OCI-LY7 (cell line): ENCODE measurements at regions not wholly inside any gene's neighbourhood (a gene's known extent, or its start where the extent isn't known, plus 50 kb on each side); places are given as distances from the start of the nearest gene placed in this dataset.

Experiments used
- EZH2phosphoT487 ChIP-seq: fragments of 200-600 bp; sonication (generic); IDR thresholded peaks from 2 replicates; pipeline ENCODE4 v1.6.1; 2018; ENCODE audit warnings: low read depth, borderline replicate concordance, mild to moderate bottlenecking, mixed run types, antibody characterized with exemption, low read length, moderate library complexity, mixed read lengths
- TF ChIP-seq, protein P1 (sequence below): fragments of 200-600 bp; sonication (generic); conservative IDR thresholded peaks from 2 replicates; pipeline ENCODE4 v1.5.1; 2014; ENCODE audit warnings: mild to moderate bottlenecking, antibody characterized with exemption, low read length, moderate library complexity, mixed read lengths

DNA sequence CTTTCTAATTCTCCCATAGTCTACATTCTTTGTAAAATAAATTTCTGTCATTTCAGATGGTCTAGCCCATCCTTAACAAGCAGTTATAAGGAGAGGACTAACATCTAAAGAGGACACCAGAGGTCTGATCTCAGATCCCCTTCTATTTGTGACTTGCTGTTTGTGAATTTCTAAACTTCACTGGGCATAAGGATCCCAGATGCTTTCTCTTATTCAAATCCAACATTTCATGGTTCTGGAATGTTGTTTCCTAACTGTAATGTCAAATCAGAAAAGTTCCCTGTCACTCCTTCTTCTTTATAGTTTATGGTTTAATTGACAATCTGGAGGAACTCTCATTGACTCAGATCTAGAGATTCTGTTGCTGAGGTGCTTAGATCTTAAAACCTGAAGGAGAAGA, 430.2 kb downstream of the MEIS1 start:
- TF ChIP-seq, protein P1, sequence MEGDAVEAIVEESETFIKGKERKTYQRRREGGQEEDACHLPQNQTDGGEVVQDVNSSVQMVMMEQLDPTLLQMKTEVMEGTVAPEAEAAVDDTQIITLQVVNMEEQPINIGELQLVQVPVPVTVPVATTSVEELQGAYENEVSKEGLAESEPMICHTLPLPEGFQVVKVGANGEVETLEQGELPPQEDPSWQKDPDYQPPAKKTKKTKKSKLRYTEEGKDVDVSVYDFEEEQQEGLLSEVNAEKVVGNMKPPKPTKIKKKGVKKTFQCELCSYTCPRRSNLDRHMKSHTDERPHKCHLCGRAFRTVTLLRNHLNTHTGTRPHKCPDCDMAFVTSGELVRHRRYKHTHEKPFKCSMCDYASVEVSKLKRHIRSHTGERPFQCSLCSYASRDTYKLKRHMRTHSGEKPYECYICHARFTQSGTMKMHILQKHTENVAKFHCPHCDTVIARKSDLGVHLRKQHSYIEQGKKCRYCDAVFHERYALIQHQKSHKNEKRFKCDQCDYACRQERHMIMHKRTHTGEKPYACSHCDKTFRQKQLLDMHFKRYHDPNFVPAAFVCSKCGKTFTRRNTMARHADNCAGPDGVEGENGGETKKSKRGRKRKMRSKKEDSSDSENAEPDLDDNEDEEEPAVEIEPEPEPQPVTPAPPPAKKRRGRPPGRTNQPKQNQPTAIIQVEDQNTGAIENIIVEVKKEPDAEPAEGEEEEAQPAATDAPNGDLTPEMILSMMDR: no peak
- TF ChIP-seq EZH2phosphoT487: no peak
